Heart left ventricle (tissue), 16 donors: ENCODE measurements at regions not wholly inside any gene's neighbourhood (a gene's known extent, or its start where the extent isn't known, plus 50 kb on each side); places are given as distances from the start of the nearest gene placed in this dataset.
A peak's percentile ranks its signal among the peaks of the same experiment; 100 is the strongest.

Experiments used
- ATAC-seq, 4 donors: fragments of 200-7000 bp; cut with Tn5 transposase; one replicate each; pipeline ENCODE4 v1.9.1; 2020 to 2022; ENCODE audit warnings: moderate library complexity in 4 of 4, mild to moderate bottlenecking in 3 of 4, moderate number of reproducible peaks in 1 of 4
- DNase-seq, 5 donors: peaks; one replicate each; pipeline ENCODE4 v3.0.0-alpha.2; 2020
- H3K27ac ChIP-seq, 12 donors: fragments of 200-600 bp; sonication (generic) in 4 of 12; one replicate each; pipeline versions ENCODE4 v1.5.0 to v1.8.0; 2016 to 2022; ENCODE audit warnings: mild to moderate bottlenecking in 2 of 12
- H3K27me3 ChIP-seq, 9 donors: fragments of 200-600 bp; sonication (generic) in 2 of 9; one replicate each; pipeline versions ENCODE4 v1.5.1 to v1.8.0; 2016 to 2022; ENCODE audit warnings: mild to moderate bottlenecking in 3 of 9
- H3K36me3 ChIP-seq, 9 donors: fragments of 200-600 bp; sonication (generic) in 2 of 9; one replicate each; pipeline versions ENCODE4 v1.5.0 to v1.8.0; 2018 to 2022; ENCODE audit warnings: mild to moderate bottlenecking in 2 of 9
- H3K4me1 ChIP-seq, 12 donors: fragments of 200-600 bp; sonication (generic) in 4 of 12; one replicate each; pipeline versions ENCODE4 v1.5.0 to v1.8.0; 2016 to 2022; ENCODE audit warnings: mild to moderate bottlenecking in 3 of 12
- H3K4me3 ChIP-seq, 12 donors: fragments of 200-600 bp; sonication (generic) in 4 of 12; one replicate each; pipeline versions ENCODE4 v1.5.0 to v1.8.0; 2017 to 2022; ENCODE audit warnings: mild to moderate bottlenecking in 9 of 12, moderate library complexity in 4 of 12
- H3K9me3 ChIP-seq, 12 donors: fragments of 200-600 bp; sonication (generic) in 4 of 12; one replicate each; pipeline versions ENCODE4 v1.5.0 to v1.8.0; 2016 to 2022; ENCODE audit warnings: mild to moderate bottlenecking in 1 of 12
- POLR2A ChIP-seq, 2 donors: fragments of 450-650 bp; IDR thresholded peaks; one replicate each; pipeline ENCODE4 v1.6.1; 2017; ENCODE audit warnings: antibody characterized with exemption in 2 of 2, mild to moderate bottlenecking in 2 of 2, moderate library complexity in 2 of 2
- WGBS, 4 donors: extraction: QIAGEN DNeasy Blood & Tissue Kit in 2 of 4; methylation state at CpG; one replicate each; pipeline versions ENCODE4 v1.1.5 to v1.1.7; 2013 to 2018; 5-methylcytosine and 5-hydroxymethylcytosine counted together
- intact Hi-C, 10 donors: fragments of 100-400 bp; cut with DNase I; formaldehyde crosslinking; loops; one replicate each; pipeline versions ENCODE4 v1.11.1 to v1.14.2; 2022
- TF ChIP-seq, protein P1 (sequence below), 12 donors: fragments of 200-600 bp; sonication (generic) in 4 of 12; IDR thresholded peaks; one replicate each; pipeline versions ENCODE4 v1.5.0 to v1.8.0; 2018 to 2022; ENCODE audit warnings: antibody characterized with exemption in 12 of 12, mild to moderate bottlenecking in 5 of 12
- donor health status: ischemic (EF 13 %, LVEDD 7.1; RV severe dilation, severe dysfunction).
- donor health status: healthy with polysubstance abuse.
- donor health status: DM: no; HTN: yes; CAD: no.
- donor health status: DM: no; HTN: no; CAD: no.
- donor health status: ischemic (EF 25% LVEDD 6.9; RV normal size, moderate dysfunction).
- donor health status: ischemic (EF 25% LVEDD 5.7; RV mildly dilated, moderate dysfunction).
- donor health status: healthy.
- donor health status: DM: yes; HTN: yes; CAD: no.
- donor health status: ischemic (EF 35%, LVEDD 5.7; RV mildly dilated, moderate dysfunction).
- donor health status: nonischemic (EF 11% LVEDD 7.7; RV severe dilation, severe dysfunction).
- donor health status: DM: yes; HTN: yes; CAD: no.
- donor health status: PGD.
- donor health status: ischemic (EF 29% LVEDD 5.4; RV normal size, mild dysfunction).
- donor health status: nonischemic (EF 23%, LVEDD 6.1; RV moderate dilation, normal function).

GRCh38 chr7:18421297-18422002, 74.1 kb upstream of the HDAC9 start:
- peak overlapping the region in 1 of 12 donors; percentile 51 for H3K27ac ChIP-seq
- H3K9me3 ChIP-seq = no peaks in the 10 kb centered on the region
- H3K27me3 ChIP-seq = no peaks in the 10 kb centered on the region
- no peak overlapping the region for H3K4me3 ChIP-seq
- ATAC-seq (peak in 1 of 4 donors; percentile 24), DNase-seq (no peak)
- 40 to 54% (median 46%) methylated on average over 4 of the region's 4 CpGs for WGBS, 4 donors
- intact Hi-C loops = no loop called here
- H3K36me3 ChIP-seq = no peaks in the 10 kb centered on the region
- peaks cover 0 to 20% (median 6%) of the 10 kb centered on the region in 12 donors for H3K4me1 ChIP-seq
- TF ChIP-seq, protein P1, sequence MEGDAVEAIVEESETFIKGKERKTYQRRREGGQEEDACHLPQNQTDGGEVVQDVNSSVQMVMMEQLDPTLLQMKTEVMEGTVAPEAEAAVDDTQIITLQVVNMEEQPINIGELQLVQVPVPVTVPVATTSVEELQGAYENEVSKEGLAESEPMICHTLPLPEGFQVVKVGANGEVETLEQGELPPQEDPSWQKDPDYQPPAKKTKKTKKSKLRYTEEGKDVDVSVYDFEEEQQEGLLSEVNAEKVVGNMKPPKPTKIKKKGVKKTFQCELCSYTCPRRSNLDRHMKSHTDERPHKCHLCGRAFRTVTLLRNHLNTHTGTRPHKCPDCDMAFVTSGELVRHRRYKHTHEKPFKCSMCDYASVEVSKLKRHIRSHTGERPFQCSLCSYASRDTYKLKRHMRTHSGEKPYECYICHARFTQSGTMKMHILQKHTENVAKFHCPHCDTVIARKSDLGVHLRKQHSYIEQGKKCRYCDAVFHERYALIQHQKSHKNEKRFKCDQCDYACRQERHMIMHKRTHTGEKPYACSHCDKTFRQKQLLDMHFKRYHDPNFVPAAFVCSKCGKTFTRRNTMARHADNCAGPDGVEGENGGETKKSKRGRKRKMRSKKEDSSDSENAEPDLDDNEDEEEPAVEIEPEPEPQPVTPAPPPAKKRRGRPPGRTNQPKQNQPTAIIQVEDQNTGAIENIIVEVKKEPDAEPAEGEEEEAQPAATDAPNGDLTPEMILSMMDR (IDR thresholded peaks at IDR 0.05) = no peak
- no peak for TF ChIP-seq POLR2A (IDR thresholded peaks at IDR 0.05)

DNA sequence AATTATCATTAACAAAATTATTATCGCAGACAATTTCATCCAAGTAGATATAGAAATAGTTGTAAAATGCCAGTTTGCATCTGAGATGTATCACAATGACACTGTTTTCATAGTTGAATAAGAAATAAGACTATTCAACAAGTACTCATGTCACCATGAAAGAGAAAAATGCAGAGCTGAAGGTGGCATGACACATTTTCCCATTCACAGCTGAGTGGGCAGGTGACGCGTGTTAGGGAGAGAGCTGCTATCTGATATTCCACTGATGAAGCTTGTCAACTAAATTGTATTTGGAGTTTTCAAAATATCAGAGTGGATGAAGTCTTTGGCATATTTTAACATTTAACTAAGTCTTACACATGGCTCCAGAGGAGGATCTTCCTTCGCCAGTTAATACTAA, 70.3 kb upstream of the HDAC9 start:
- peaks cover 0 to 31% (median 6%) of the 10 kb centered on the region in 12 donors for H3K4me1 ChIP-seq
- DNase-seq (no peak), ATAC-seq (no peak)
- WGBS, 4 donors = 84 to 97% (median 93%) methylated on average over 4 of the region's 4 CpGs
- H3K9me3 ChIP-seq = no peaks in the 10 kb centered on the region
- no peaks in the 10 kb centered on the region for H3K36me3 ChIP-seq
- no peak overlapping the region for H3K27ac ChIP-seq
- intact Hi-C loops = no loop called here
- no peak overlapping the region for H3K4me3 ChIP-seq
- no peaks in the 10 kb centered on the region for H3K27me3 ChIP-seq
- TF ChIP-seq POLR2A (IDR thresholded peaks at IDR 0.05) = no peak
- TF ChIP-seq, protein P1 (IDR thresholded peaks at IDR 0.05) = no peak

DNA sequence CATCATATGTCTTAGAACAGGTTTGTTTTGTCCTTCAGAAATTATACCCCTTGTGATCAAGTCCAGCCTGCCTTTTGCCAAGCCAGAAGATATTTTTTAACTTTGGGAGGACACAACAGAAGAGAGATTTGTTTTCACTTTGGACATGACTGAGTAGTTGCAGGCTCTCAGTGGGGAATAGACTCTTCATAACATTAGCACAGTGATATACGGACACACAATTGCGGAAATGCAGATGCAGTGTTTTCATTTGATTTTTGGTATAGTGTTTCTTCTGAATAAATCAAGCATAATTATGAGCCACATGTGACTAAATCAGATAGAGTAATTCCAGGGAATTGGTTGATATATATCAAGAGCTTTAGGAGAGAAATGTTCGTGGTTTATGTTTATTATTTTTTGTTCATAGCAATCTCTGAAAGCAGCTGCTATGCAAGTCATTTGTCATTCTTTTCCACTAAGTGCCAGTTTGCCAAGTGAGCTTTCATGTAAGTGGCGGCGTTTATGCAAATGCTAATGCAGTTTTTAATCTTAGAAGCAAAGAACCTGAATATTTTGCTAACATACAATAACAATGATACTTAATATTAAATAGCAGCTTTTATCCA, 69.6 kb upstream of the HDAC9 start:
- WGBS, 4 donors = 79 to 91% (median 85%) methylated on average over 5 of the region's 5 CpGs
- DNase-seq = no peak
- Histone ChIP-seq H3K36me3 (no peaks in the 10 kb centered on the region), H3K4me3 (no peak overlapping the region), H3K27me3 (no peaks in the 10 kb centered on the region), H3K27ac (no peak overlapping the region), H3K4me1 (peaks cover 0 to 30% (median 6%) of the 10 kb centered on the region in 12 donors), H3K9me3 (no peaks in the 10 kb centered on the region)
- intact Hi-C loops = no loop called here
- ATAC-seq = no peak
- TF ChIP-seq, protein P1 (IDR thresholded peaks at IDR 0.05) = no peak
- no peak for TF ChIP-seq POLR2A (IDR thresholded peaks at IDR 0.05)

DNA sequence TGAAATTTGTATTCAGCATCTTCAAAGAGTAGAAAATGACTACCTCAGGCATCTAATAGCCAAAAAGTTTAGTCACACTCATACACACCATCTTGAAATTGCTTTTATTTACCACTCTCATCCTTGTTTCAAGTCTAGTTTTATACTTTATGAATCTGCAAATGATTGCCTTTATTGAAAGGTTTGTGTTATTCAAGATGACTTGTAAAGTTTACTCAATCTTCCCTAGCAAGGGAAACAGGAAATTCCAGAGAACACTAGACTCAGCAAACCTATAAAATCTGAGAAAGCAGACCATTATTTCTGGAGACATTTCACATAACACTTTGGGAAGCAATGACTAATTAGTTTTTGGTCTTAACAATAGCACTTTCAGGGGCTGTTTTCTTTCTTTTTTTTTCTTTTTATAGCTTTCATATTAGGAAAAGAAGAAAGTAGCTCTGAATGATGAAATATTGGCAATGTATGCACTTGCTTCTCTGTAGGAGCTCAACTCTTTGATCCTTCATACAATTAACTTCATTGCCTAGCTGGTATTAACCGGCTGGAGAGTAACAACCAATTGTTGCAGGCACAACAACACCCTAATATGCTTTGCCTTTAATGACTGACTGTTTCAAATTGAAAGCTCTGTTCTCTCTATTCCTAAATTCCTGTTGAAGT, 68.9 kb upstream of the HDAC9 start:
- ATAC-seq (no peak), DNase-seq (no peak)
- Histone ChIP-seq H3K4me1 (peaks cover 0 to 23% (median 2%) of the 10 kb centered on the region in 12 donors), H3K36me3 (no peaks in the 10 kb centered on the region), H3K4me3 (no peak overlapping the region), H3K27me3 (no peaks in the 10 kb centered on the region), H3K27ac (no peak overlapping the region), H3K9me3 (no peaks in the 10 kb centered on the region)
- intact Hi-C loops = no loop called here
- WGBS, 4 donors = 69 to 80% (median 76%) methylated on average over 1 of the region's 1 CpG
- TF ChIP-seq, protein P1 (IDR thresholded peaks at IDR 0.05) = no peak
- TF ChIP-seq POLR2A (IDR thresholded peaks at IDR 0.05) = no peak
